ENCODE measurements at regions not wholly inside any gene's neighbourhood (a gene's known extent, or its start where the extent isn't known, plus 50 kb on each side); places are given as distances from the start of the nearest gene placed in this dataset.

GRCh38 chr2:12126318-12126717 lies 379.9 kb downstream of the LPIN1 start:
- no peak for DNase-seq

GRCh38 chr2:12127638-12128037 lies 381.2 kb downstream of the LPIN1 start:
- DNase-seq, result no peak

DNA sequence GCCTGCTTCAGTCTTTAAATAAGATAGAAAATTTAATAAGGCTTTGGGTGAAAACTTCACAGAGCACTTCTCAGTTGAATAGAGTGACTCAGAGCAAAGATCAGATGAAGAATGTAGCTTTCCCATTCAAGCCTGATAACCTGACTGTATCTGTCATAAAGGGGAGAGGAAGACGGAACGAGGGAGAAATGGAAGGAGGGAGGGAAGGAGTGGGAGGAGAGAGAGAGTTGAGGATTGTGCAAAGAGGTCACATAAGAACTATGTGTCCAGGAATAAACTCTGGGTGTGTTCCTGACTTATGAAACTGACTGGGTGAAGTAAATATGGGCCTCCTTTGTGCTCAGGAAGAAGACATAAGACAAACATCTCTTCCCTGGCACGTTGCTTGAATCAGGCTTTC lies 385.5 kb downstream of the LPIN1 start:
- no peak for DNase-seq

DNA sequence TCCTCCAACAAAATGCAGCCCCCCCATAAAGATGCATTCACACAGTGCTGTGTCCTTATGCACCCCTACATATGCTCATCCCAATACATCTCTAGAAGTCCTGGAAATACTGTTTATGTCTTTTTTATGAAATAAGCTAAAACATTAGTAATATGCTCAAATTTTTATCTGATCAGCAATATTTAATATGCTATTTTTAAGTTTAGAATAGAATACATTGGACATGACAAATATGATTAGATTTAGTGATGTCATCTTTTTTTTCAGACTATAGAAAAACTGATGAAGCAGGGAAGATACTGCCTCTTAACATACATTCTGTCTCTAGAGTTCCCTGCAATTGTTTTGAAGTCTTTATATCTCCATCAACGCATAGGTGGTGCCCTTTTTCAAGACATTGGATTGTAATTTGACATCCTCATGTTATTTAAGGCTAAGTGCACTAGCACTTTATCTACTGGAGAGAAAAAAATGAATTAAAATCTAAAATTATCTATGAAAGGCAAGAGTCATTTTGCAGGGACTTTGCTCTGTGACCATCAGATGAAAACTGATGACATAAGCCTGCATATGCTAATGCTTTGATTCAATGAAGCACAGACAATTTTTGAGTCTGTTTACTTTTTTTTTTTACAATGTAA lies 395.3 kb downstream of the LPIN1 start:
- no peak for DNase-seq

GRCh38 chr2:12151716-12152115 lies 405.3 kb downstream of the LPIN1 start:
- DNase-seq, result no peak

GRCh38 chr2:12152888-12153287 lies 406.5 kb downstream of the LPIN1 start:
- DNase-seq, result no peak

DNA sequence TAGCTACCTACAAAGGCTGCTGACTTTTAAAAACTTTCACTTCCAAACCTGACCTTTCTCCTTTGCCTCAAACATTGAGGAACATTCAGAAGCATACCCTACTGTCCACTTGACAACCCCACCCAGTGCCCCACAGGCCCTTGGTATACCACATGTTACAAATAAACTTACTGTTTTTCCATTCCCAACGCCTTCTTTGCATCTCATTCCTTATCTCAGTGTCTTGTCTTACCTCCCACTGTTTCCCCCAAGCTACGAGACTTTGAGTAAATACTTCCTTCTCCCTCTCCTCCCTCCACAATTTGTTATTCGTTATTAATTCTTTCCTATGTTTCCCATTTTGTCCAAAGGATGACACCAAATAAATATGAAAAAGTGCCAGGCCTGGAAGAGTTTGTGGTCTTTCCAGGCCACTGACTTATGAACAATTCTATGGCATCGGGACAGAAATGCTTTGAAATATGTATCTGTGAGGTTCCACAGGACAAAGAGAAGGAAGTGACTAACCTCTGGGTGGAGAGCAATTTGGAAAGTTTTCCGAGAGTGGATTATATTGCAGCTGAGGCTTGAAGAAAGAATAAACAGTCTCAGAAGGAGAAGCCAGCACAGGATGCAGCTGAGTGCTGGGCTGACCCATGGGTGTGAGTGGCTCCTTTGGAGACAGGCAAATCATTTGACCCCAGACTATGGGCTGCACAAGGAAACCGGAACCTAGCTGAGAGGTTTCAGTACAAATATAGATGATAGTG lies 409.0 kb downstream of the LPIN1 start:
- no peak for DNase-seq

- no peak for DNase-seq
Observed at GRCh38 chr2:12156349-12156748, 409.9 kb downstream of the LPIN1 start.

DNA sequence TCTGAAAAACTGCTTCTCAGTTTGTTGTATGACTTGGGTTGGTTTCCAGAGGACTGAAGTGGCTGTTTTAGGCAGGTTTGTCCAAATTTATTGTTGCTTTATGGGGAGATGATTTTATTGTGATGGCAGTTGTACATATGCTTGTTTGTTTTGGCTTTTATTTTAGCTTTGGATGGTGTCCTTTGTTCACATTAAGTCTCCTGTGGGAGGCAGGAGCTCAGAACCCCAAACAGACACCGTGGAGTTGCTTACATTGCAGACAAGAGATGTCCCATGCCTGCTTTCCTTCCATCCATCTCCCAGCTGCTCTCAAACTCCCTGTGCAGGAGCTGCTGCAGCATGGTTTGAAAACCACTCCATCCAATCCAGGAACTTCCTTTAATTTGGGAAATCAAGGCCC lies 414.7 kb downstream of the LPIN1 start:
- DNase-seq, result no peak

GRCh38 chr2:12162269-12163247 lies 416.1 kb downstream of the LPIN1 start:
- no peak for DNase-seq

GRCh38 chr2:12163866-12164265 lies 417.4 kb downstream of the LPIN1 start:
- no peak for DNase-seq

DNA sequence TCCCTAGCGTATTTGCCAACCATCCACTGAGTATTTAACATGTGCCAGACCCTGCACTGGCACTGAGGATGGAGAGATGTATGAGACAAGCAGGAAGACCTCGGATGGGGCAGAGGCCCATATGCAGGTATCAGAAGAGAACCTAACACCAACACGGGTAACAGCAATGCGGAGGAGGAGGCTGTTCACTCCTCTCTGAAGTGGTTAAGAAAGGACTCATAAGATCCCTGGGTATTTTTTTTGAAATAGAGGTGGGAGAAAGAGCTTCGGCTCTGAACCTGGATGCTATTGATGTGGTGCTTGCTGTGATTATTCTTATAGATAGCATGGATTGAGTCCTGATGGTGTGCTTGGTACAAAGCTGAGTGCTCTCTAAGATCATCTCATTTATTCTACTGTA lies 418.3 kb downstream of the LPIN1 start:
- no peak for DNase-seq

- no peak for DNase-seq
Observed at GRCh38 chr2:12167525-12168317, 421.3 kb downstream of the LPIN1 start.

DNA sequence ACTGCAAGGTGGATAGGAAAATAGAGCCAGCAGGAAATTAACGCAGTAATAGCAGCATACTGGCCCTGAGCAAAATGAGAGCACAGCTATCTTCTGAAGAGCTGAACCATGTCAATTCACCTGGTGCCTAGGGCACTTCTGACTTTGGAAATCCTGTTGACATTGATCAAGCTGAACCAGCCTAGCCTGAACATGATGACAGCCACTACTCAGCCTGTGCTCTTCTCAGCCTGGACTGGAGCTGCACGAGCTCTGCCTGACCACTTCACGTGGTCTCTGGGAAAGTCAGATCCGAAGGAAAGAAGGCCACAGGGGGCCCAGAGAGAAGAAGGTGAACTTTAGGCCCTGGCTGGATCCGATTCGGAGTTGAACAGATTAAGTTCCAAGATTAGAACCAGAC lies 421.9 kb downstream of the LPIN1 start:
- no peak for DNase-seq

DNA sequence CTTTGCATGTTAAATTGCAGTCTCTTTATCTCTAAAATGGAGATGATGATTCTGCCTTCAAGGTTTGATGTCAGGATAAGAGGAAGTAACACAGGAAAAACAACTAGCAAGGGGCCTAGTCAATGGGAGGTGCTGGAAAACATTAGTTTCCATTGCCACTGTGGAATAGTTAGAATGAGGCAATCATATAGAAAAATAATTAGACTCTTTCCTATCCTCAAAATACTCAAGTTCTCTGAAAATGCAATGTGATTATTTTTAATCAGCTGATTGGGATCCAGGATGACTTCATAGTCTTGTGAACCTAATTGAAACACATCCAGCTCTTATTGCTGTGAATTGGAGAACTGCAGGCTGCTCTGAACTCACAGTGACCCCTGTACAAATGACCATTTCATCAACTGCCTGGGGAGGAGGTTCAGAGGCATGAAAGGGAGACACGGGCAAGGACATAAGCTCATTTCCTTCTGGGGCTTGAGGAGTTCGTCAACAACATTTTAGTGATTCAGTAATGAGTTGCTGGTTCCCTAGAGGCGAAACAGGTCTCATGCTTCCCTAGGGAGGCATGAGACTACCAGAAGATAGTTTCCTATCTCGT lies 422.5 kb downstream of the LPIN1 start:
- no peak for DNase-seq

GRCh38 chr2:12169721-12170120 lies 423.3 kb downstream of the LPIN1 start:
- DNase-seq, result no peak

DNA sequence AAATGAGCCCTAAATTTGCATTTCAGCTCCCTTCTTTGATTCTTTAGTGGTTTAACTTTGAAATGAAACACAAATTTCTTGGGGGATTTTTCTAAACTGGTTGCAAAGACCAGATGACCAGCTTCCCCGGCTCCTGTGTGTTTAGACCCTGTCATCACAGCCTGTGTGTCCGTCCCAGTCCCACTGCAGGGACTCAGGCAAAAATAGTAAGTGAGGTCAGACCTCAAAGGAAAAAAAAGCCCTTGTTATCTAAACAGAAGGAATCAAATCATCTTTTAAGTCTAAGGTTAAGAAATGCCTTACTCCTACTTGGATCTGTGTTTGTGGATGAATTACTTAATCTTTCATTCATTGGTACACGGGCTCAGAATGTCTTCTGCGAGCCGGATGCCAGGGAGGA lies 423.7 kb downstream of the LPIN1 start:
- no peak for DNase-seq

DNA sequence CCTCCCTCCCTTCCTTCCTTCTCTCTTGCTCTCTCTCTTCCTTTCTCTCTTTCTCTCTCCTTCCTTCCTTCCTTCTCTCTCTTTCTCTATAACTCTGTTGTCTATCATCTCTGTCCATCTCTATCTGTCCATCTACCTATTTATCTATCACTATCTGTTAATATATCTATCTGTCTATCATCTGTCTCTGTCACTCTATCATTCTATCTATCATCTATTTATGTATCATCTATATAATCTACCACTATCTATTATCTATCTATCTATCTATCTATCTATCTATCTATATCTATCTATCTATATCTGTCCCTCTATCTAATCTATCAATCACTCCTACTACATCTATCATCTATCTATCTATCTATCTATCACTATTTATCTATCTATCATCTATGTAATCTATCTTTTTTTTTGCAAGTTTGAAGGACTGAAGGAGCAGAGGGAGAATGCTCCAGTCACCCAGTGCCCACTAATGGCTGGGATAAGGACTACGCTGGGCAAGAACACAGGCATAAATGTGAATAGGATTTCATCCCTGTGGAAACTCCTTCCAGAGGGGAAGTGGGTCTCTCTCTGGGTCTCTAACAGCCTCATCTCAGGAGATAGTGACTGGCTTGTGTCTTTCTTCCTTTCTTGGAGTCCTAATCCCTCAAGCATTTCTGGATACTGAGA lies 427.0 kb downstream of the LPIN1 start:
- DNase-seq, result no peak

GRCh38 chr2:12173943-12174340 lies 427.5 kb downstream of the LPIN1 start:
- DNase-seq, result no peak

GRCh38 chr2:12175323-12175722 lies 428.9 kb downstream of the LPIN1 start:
- DNase-seq, result no peak

- no peak for DNase-seq
Observed at GRCh38 chr2:12176623-12177454, 430.4 kb downstream of the LPIN1 start.
